ENCODE measurements at regions not wholly inside any gene's neighbourhood (a gene's known extent, or its start where the extent isn't known, plus 50 kb on each side); places are given as distances from the start of the nearest gene placed in this dataset.

DNA sequence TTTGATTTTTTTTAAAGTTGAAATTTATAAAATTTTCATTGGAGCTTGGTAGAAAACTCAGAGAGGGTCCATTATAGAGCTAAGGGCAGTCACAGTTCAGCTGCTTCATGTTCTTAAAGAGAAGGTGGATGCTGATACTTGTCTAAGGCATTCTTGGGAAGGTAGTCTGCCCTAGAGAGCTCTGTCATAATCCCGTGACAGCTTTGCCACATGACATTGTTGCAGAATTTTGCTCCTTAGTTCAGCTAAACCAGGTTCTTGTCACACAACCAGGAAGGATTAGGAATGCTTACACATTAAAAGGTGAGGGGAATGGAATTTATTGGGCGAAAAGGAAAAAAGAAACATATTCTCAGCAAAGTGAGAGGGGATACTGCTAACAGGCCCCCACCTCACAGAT, 130.9 kb downstream of the GMNC start:
- H3K4me1 ChIP-seq, result no peaks in the 10 kb centered on the region
- H3K27ac ChIP-seq, result no peak overlapping the region
- FAIRE-seq (no peak), DNase-seq (no peak), ATAC-seq (no peak)
- TF ChIP-seq, protein P1, sequence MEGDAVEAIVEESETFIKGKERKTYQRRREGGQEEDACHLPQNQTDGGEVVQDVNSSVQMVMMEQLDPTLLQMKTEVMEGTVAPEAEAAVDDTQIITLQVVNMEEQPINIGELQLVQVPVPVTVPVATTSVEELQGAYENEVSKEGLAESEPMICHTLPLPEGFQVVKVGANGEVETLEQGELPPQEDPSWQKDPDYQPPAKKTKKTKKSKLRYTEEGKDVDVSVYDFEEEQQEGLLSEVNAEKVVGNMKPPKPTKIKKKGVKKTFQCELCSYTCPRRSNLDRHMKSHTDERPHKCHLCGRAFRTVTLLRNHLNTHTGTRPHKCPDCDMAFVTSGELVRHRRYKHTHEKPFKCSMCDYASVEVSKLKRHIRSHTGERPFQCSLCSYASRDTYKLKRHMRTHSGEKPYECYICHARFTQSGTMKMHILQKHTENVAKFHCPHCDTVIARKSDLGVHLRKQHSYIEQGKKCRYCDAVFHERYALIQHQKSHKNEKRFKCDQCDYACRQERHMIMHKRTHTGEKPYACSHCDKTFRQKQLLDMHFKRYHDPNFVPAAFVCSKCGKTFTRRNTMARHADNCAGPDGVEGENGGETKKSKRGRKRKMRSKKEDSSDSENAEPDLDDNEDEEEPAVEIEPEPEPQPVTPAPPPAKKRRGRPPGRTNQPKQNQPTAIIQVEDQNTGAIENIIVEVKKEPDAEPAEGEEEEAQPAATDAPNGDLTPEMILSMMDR (IDR thresholded peaks at IDR 0.05), result no peak
- no peaks in the 10 kb centered on the region for H3K27me3 ChIP-seq
- WGBS, 2 donors, result 84 to 94% methylated on average over 2 of the region's 2 CpGs
- no peaks in the 10 kb centered on the region for H3K9me3 ChIP-seq
- H3K4me3 ChIP-seq, result no peak overlapping the region
- intact Hi-C loops (cut with DNase I), result no loop called here
- no peaks in the 10 kb centered on the region for H3K36me3 ChIP-seq

DNA sequence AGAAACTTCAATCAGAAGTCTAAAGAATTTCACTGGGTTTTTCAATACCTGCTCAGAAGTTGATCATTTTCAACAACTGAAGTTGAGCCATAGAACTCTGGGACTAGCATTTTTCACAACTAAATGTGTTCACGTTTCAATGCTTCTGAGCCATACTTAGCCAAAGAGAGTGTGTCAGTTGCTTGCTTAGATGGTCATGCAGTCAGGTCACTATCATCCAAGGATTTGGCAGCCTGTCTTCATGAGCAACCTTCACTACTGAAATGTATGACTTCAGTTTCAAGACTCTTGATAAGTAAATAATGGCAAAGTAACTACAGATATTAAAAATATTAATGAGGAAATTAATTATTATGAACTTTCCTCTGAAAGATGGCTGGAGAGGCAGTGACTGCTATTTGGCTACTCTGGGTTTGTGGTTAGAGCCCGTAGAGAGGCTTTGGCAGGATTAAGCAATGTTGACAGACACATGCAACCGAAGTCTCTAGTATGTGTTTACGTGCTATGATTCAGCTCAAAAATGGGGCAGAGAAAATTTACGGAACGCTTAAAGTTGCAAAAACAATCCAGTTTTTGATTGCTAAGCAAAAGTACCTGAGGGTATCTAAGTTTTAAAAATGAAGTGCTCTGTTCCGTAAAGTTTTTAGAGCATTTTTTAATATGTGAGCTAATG, 133.8 kb downstream of the GMNC start:
- no peaks in the 10 kb centered on the region for H3K27me3 ChIP-seq
- no peaks in the 10 kb centered on the region for H3K9me3 ChIP-seq
- 67 to 75% methylated on average over 7 of the region's 7 CpGs for WGBS, 2 donors

DNA sequence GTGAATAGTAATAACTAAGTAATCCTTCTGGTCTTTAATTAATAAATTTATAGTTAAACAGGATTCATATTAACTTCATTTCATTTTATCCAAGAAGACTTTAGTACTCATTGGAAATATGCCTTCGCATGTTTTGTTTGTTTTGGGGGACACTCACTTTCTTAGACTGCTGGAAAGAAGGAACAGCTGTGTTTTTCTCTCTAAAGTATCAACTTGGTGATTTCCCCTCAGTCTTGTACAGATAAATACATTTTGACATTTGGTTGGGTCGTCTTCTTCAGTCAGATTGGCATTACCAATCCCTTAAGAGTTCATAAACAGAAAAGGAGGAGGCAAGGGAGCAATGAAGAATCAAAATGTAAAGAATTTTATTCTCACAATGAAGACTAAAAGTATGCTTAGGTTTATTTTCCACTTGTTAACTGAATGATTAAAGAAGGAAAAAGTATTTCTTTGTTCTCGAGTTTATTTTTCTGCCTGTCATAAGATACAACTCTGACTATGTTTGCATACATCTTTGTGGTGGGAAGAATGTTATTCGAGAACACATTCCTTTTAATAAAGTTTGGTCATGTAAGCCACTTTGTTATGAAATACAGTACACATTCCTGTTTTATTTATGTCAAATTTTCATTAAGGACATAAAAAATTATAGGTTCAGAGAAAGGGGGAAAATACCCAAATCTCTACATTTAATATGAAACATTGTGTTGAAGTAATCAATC, 140.2 kb downstream of the GMNC start:
- H3K9me3 ChIP-seq, result no peaks in the 10 kb centered on the region
- WGBS, 2 donors, result 71 to 74% methylated on average over 4 of the region's 4 CpGs
- no peak overlapping the region for H3K27ac ChIP-seq
- H3K36me3 ChIP-seq, result no peaks in the 10 kb centered on the region
- no peak for ATAC-seq
- no peak for FAIRE-seq
- no peak for DNase-seq
- no peak overlapping the region for H3K4me3 ChIP-seq
- H3K4me1 ChIP-seq, result no peaks in the 10 kb centered on the region
- TF ChIP-seq, protein P1 (IDR thresholded peaks at IDR 0.05), result no peak
- intact Hi-C loops (cut with DNase I), result no loop called here
- no peaks in the 10 kb centered on the region for H3K27me3 ChIP-seq

More for the DNA sequence above, 133.8 kb downstream of the GMNC start:
- FAIRE-seq (no peak), ATAC-seq (no peak), DNase-seq (no peak)
- Histone ChIP-seq H3K36me3 (no peaks in the 10 kb centered on the region), H3K27ac (no peak overlapping the region), H3K4me1 (no peaks in the 10 kb centered on the region), H3K4me3 (no peak overlapping the region)
- TF ChIP-seq, protein P1 (IDR thresholded peaks at IDR 0.05), result no peak
- intact Hi-C loops (cut with DNase I), result no loop called here

DNA sequence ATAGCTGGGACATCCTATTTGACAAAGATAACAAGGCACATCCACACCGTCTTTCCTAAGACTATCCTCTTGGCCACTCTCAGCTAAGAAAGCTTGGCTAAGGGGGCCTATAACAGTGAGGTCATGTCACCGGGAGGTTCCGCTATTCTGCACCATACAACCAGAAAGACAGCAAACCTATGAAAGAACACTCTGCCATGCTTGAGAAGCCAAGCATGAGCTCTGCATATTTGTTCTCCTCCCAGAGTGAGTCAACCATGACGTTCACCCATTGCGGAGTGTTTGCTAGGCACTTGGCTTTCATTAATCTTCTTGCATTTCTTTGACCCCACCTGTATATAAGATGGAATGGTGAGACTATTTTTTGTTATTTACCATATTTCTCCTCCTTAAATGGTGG, 141.2 kb downstream of the GMNC start:
- 83 to 88% methylated on average over 5 of the region's 5 CpGs for whole genome bisulfite sequencing, 2 donors
- no peak overlapping the region for H3K27ac ChIP-seq
- intact Hi-C loops (cut with DNase I), result no loop called here
- TF ChIP-seq, protein P1 (IDR thresholded peaks at IDR 0.05), result no peak
- no peaks in the 10 kb centered on the region for H3K36me3 ChIP-seq
- H3K27me3 ChIP-seq, result no peaks in the 10 kb centered on the region
- H3K4me3 ChIP-seq, result no peak overlapping the region
- no peaks in the 10 kb centered on the region for H3K4me1 ChIP-seq
- FAIRE-seq (no peak), DNase-seq (no peak), ATAC-seq (peak in 1 of 4 donors; percentile 21)
- no peaks in the 10 kb centered on the region for H3K9me3 ChIP-seq

DNA sequence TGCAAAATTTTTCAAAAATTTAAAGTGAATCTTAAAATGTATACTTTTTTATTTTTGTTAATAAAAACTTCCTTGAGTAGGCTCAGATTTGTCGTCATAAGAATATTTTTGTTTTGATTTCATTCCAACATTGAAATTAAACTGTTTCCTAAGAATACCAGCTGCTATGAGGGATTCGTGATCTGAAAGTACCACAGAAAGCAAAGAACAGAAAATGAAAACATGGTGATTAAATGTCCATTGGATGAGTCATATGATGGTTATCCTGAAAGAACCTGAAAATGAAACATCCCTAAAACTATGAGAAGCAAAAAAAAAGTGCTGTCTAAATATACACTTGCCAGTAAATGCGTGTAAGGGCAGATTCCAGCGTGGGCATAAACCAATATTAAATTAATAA, 143.8 kb downstream of the GMNC start:
- DNase-seq, result no peak
- no peaks in the 10 kb centered on the region for H3K27me3 ChIP-seq
- 37 to 42% methylated on average over 4 of the region's 4 CpGs for WGBS, 2 donors
- H3K9me3 ChIP-seq, result no peaks in the 10 kb centered on the region
- no peak overlapping the region for H3K27ac ChIP-seq
- H3K4me3 ChIP-seq, result no peak overlapping the region
- intact Hi-C loops (cut with DNase I), result no loop called here
- no peak for FAIRE-seq
- no peak for ATAC-seq
- TF ChIP-seq, protein P1 (IDR thresholded peaks at IDR 0.05), result no peak
- H3K4me1 ChIP-seq, result no peaks in the 10 kb centered on the region
- H3K36me3 ChIP-seq, result no peaks in the 10 kb centered on the region
